ENCODE measurements at regions not wholly inside any gene's neighbourhood (a gene's known extent, or its start where the extent isn't known, plus 50 kb on each side); places are given as distances from the start of the nearest gene placed in this dataset.

DNA sequence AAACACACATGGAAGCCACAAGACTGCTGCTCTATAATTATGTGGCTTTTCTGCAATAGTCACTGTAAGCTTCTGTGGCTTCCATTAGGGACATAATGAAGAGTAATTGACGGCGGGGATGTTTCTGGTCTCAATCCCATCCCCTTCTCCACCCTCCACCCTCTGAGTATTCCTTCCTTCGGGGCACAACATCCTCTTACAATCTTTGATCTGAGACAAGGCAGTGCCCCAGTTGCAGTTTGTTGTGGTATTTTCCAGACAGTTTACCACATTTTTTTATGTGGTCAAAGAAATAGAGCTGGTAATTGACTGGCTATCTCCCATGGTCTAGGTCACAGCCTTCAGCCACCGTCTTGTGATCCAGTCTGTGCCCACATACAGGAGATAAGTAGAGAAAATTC, 277.7 kb downstream of the NR2F1-AS1 start:
- Histone ChIP-seq H4K91ac (ENCODE audit: low read depth, low read length, poor library complexity) (no peak overlapping the region), H3K9me3 (replicated peaks in 1 of 2; ENCODE audit: control insufficient read depth in 2 of 2, insufficient read depth in 1 of 2, low read depth in 1 of 2, low read length in 2 of 2) (no peaks in the 10 kb centered on the region), H2BK12ac (ENCODE audit: low read length) (no peak overlapping the region), H2AFZ (ENCODE audit: low read length) (no peak overlapping the region), H3K27ac (replicated peaks; ENCODE audit: low read length) (no peak overlapping the region), H2BK120ac (ENCODE audit: low read depth, low read length) (no peak overlapping the region), H3K4me3 (ENCODE audit: low read length in 2 of 2) (no peak overlapping the region), H3K4me1 (ENCODE audit: control insufficient read depth in 2 of 2, insufficient read depth in 1 of 2, low read depth in 1 of 2, low read length in 2 of 2) (peaks cover 17 to 35% of the 10 kb centered on the region in 2 donors), H3K36me3 (replicated peaks in 1 of 2; ENCODE audit: control insufficient read depth in 2 of 2, insufficient read depth in 2 of 2, low read length in 2 of 2) (no peaks in the 10 kb centered on the region), H3K4me2 (ENCODE audit: insufficient read depth, low read length, poor library complexity, severe bottlenecking) (no peak overlapping the region), H2BK15ac (ENCODE audit: low read length) (no peak overlapping the region), H4K8ac (ENCODE audit: low read depth, low read length) (no peak overlapping the region), H3K23ac (ENCODE audit: low read depth, low read length, poor library complexity) (no peak overlapping the region), H3K27me3 (ENCODE audit: control insufficient read depth in 3 of 3, insufficient read depth in 3 of 3, low read depth in 1 of 3, low read length in 3 of 3) (no peaks in the 10 kb centered on the region), H2AK5ac (ENCODE audit: low read depth, low read length) (no peak overlapping the region), H3K14ac (ENCODE audit: low read length) (no peak overlapping the region), H3K9ac (ENCODE audit: low read depth, low read length, poor library complexity) (no peak overlapping the region), H2BK5ac (ENCODE audit: low read length) (no peak overlapping the region), H3K18ac (ENCODE audit: low read length) (no peak overlapping the region), H3K79me1 (ENCODE audit: low read depth, low read length) (no peaks in the 10 kb centered on the region), H3K4ac (ENCODE audit: low read length) (no peak overlapping the region)
- DNase-seq (ENCODE audit: low spot score), result no peak
- WGBS, 2 donors (ENCODE audit: extremely low coverage in 2 of 2, insufficient read length in 2 of 2, insufficient replicate concordance in 1 of 2), result no CpG with 5 or more reads among the region's 4 CpGs

DNA sequence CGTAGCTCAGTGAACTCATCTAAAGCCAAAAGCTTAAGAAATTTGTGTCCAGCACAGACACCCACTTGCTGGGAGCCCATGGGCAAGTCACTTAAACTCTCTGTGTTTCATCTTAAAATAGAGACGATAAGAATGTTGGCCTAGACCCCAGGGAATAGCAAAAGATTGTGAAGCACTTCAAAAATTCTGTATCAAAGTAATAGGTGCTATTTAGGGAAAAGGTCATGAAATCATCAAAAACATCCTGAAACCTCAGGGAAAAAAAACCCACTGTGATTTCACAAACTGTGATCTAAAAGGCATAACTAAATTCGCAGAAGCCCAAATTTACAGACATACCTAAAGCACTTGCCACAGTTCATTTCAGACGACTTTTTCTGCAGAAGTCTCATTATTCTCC, 278.3 kb downstream of the NR2F1-AS1 start:
- Histone ChIP-seq H3K4ac (ENCODE audit: low read length) (no peak overlapping the region), H3K36me3 (replicated peaks in 1 of 2; ENCODE audit: control insufficient read depth in 2 of 2, insufficient read depth in 2 of 2, low read length in 2 of 2) (no peaks in the 10 kb centered on the region), H3K79me1 (ENCODE audit: low read depth, low read length) (no peaks in the 10 kb centered on the region), H3K27me3 (ENCODE audit: control insufficient read depth in 3 of 3, insufficient read depth in 3 of 3, low read depth in 1 of 3, low read length in 3 of 3) (no peaks in the 10 kb centered on the region), H2BK12ac (ENCODE audit: low read length) (no peak overlapping the region), H2AK5ac (ENCODE audit: low read depth, low read length) (no peak overlapping the region), H3K9me3 (replicated peaks in 1 of 2; ENCODE audit: control insufficient read depth in 2 of 2, insufficient read depth in 1 of 2, low read depth in 1 of 2, low read length in 2 of 2) (no peaks in the 10 kb centered on the region), H2BK5ac (ENCODE audit: low read length) (no peak overlapping the region), H2AFZ (ENCODE audit: low read length) (no peak overlapping the region), H4K91ac (ENCODE audit: low read depth, low read length, poor library complexity) (no peak overlapping the region), H4K8ac (ENCODE audit: low read depth, low read length) (no peak overlapping the region), H3K27ac (replicated peaks; ENCODE audit: low read length) (no peak overlapping the region), H3K4me2 (ENCODE audit: insufficient read depth, low read length, poor library complexity, severe bottlenecking) (no peak overlapping the region), H2BK15ac (ENCODE audit: low read length) (no peak overlapping the region), H3K4me1 (ENCODE audit: control insufficient read depth in 2 of 2, insufficient read depth in 1 of 2, low read depth in 1 of 2, low read length in 2 of 2) (peaks cover 17 to 35% of the 10 kb centered on the region in 2 donors), H3K9ac (ENCODE audit: low read depth, low read length, poor library complexity) (no peak overlapping the region), H2BK120ac (ENCODE audit: low read depth, low read length) (no peak overlapping the region), H3K4me3 (ENCODE audit: low read length in 2 of 2) (no peak overlapping the region), H3K23ac (ENCODE audit: low read depth, low read length, poor library complexity) (no peak overlapping the region), H3K18ac (ENCODE audit: low read length) (no peak overlapping the region), H3K14ac (ENCODE audit: low read length) (no peak overlapping the region)
- no CpG with 5 or more reads among the region's 4 CpGs for WGBS, 2 donors (ENCODE audit: extremely low coverage in 2 of 2, insufficient read length in 2 of 2, insufficient replicate concordance in 1 of 2)
- no peak for DNase-seq (ENCODE audit: low spot score)

DNA sequence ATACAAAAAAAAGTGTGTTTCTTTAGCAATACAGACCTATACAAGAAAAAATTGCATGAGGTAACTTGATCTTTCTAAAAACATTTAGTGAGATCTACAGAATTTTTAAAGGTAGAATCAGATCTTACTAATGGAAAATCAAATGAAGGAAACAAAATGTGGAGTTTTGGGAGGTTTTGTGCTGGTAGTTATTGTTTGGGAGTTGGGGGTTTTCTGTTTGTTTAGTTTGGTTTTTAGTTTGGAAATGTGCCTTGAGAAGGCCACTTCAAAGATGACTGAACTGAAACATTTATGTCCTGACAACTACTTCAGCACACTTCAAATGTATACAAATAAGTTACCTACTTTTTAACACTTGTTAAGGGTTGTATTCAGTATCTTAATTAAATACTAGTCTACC, 280.1 kb downstream of the NR2F1-AS1 start:
- H3K27ac ChIP-seq (replicated peaks; ENCODE audit: low read length), result peak overlapping the region; percentile 70
- no peak overlapping the region for H2BK5ac ChIP-seq (ENCODE audit: low read length)
- H2BK120ac ChIP-seq (ENCODE audit: low read depth, low read length), result no peak overlapping the region
- H2BK15ac ChIP-seq (ENCODE audit: low read length), result no peak overlapping the region
- no peak for DNase-seq (ENCODE audit: low spot score)
- H2AFZ ChIP-seq (ENCODE audit: low read length), result peak overlapping the region; percentile 35
- no peak overlapping the region for H3K23ac ChIP-seq (ENCODE audit: low read depth, low read length, poor library complexity)
- no peak overlapping the region for H3K4me2 ChIP-seq (ENCODE audit: insufficient read depth, low read length, poor library complexity, severe bottlenecking)
- no peak overlapping the region for H3K4me3 ChIP-seq (ENCODE audit: low read length in 2 of 2)
- H3K14ac ChIP-seq (ENCODE audit: low read length), result no peak overlapping the region
- H3K9me3 ChIP-seq (replicated peaks in 1 of 2; ENCODE audit: control insufficient read depth in 2 of 2, insufficient read depth in 1 of 2, low read depth in 1 of 2, low read length in 2 of 2), result no peaks in the 10 kb centered on the region
- H3K18ac ChIP-seq (ENCODE audit: low read length), result no peak overlapping the region
- no peak overlapping the region for H3K9ac ChIP-seq (ENCODE audit: low read depth, low read length, poor library complexity)
- H3K79me1 ChIP-seq (ENCODE audit: low read depth, low read length), result no peaks in the 10 kb centered on the region
- H3K27me3 ChIP-seq (ENCODE audit: control insufficient read depth in 3 of 3, insufficient read depth in 3 of 3, low read depth in 1 of 3, low read length in 3 of 3), result no peaks in the 10 kb centered on the region
- H2BK12ac ChIP-seq (ENCODE audit: low read length), result no peak overlapping the region
- H3K4ac ChIP-seq (ENCODE audit: low read length), result no peak overlapping the region
- H3K4me1 ChIP-seq (ENCODE audit: control insufficient read depth in 2 of 2, insufficient read depth in 1 of 2, low read depth in 1 of 2, low read length in 2 of 2), result peaks cover 16 to 35% of the 10 kb centered on the region in 2 donors
- H2AK5ac ChIP-seq (ENCODE audit: low read depth, low read length), result no peak overlapping the region
- H3K36me3 ChIP-seq (replicated peaks in 1 of 2; ENCODE audit: control insufficient read depth in 2 of 2, insufficient read depth in 2 of 2, low read length in 2 of 2), result no peaks in the 10 kb centered on the region
- no peak overlapping the region for H4K91ac ChIP-seq (ENCODE audit: low read depth, low read length, poor library complexity)
- no peak overlapping the region for H4K8ac ChIP-seq (ENCODE audit: low read depth, low read length)

DNA sequence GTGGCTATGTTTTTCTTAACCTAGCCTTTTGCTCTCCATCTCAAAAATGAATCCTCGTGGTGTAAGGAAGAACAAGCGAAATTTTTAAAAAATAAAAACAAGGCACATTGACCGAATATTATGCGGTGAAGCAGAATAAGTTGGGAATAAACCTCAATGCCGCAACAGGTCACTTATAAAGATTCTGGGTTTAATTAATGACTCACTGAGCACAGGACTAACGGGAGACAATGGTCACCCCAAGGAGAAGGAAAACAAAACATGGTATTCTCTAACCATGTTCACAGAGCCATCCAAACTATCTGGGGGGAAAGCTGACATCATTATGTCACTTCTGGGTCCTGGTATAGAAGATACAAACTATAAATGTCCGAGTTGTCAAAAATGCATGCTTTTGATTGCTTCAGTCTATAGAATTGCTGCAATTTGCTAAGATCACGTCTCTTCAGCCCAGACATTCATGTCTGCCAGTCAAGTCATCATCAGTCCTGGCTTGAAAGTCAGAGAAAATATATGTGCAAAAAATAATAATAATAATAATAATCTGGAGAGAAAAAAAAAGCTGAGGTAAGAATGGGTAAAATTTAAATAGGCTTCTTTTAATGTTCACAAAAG, 280.6 kb downstream of the NR2F1-AS1 start:
- Histone ChIP-seq H3K4me1 (ENCODE audit: control insufficient read depth in 2 of 2, insufficient read depth in 1 of 2, low read depth in 1 of 2, low read length in 2 of 2) (peaks cover 16 to 35% of the 10 kb centered on the region in 2 donors), H2BK5ac (ENCODE audit: low read length) (no peak overlapping the region), H3K9ac (ENCODE audit: low read depth, low read length, poor library complexity) (no peak overlapping the region), H2AFZ (ENCODE audit: low read length) (peak overlapping the region; percentile 11), H3K14ac (ENCODE audit: low read length) (no peak overlapping the region), H4K91ac (ENCODE audit: low read depth, low read length, poor library complexity) (no peak overlapping the region), H2AK5ac (ENCODE audit: low read depth, low read length) (no peak overlapping the region), H3K23ac (ENCODE audit: low read depth, low read length, poor library complexity) (no peak overlapping the region), H3K9me3 (replicated peaks in 1 of 2; ENCODE audit: control insufficient read depth in 2 of 2, insufficient read depth in 1 of 2, low read depth in 1 of 2, low read length in 2 of 2) (no peaks in the 10 kb centered on the region), H3K18ac (ENCODE audit: low read length) (no peak overlapping the region), H3K4me2 (ENCODE audit: insufficient read depth, low read length, poor library complexity, severe bottlenecking) (peak overlapping the region; percentile 12), H2BK12ac (ENCODE audit: low read length) (no peak overlapping the region), H3K27ac (replicated peaks; ENCODE audit: low read length) (peak overlapping the region; percentile 83), H3K4ac (ENCODE audit: low read length) (no peak overlapping the region), H3K27me3 (ENCODE audit: control insufficient read depth in 3 of 3, insufficient read depth in 3 of 3, low read depth in 1 of 3, low read length in 3 of 3) (no peaks in the 10 kb centered on the region), H4K8ac (ENCODE audit: low read depth, low read length) (no peak overlapping the region), H3K79me1 (ENCODE audit: low read depth, low read length) (no peaks in the 10 kb centered on the region), H2BK120ac (ENCODE audit: low read depth, low read length) (no peak overlapping the region), H3K36me3 (replicated peaks in 1 of 2; ENCODE audit: control insufficient read depth in 2 of 2, insufficient read depth in 2 of 2, low read length in 2 of 2) (no peaks in the 10 kb centered on the region), H2BK15ac (ENCODE audit: low read length) (no peak overlapping the region), H3K4me3 (ENCODE audit: low read length in 2 of 2) (peak overlapping the region in 1 of 2 donors; percentile 7)
- DNase-seq (ENCODE audit: low spot score), result peak; percentile 47
- WGBS, 2 donors (ENCODE audit: extremely low coverage in 2 of 2, insufficient read length in 2 of 2, insufficient replicate concordance in 1 of 2), result no CpG with 5 or more reads among the region's 8 CpGs

All from neuronal stem cell (in vitro differentiated cells).